Left ventricle myocardium inferior (tissue), 1 donor: ENCODE measurements at regions not wholly inside any gene's neighbourhood (a gene's known extent, or its start where the extent isn't known, plus 50 kb on each side); places are given as distances from the start of the nearest gene placed in this dataset. TPM values are rescaled to one million over a fixed set of nuclear protein-coding genes. Genes with fewer than 3 reads are reported as not detected.

ENCODE experiments used
- DNase-seq: peaks from one replicate; pipeline ENCODE4 v3.0.0-alpha.2; 2020
- H3K27ac ChIP-seq: fragments of 200-600 bp; replicated peaks from 2 replicates; pipeline ENCODE4 v1.8.0; 2021
- H3K27me3 ChIP-seq: fragments of 200-600 bp; 2 replicates; pipeline ENCODE4 v1.8.0; 2021; ENCODE audit warnings: low read depth
- H3K36me3 ChIP-seq: fragments of 200-600 bp; 2 replicates; pipeline ENCODE4 v1.8.0; 2021
- H3K4me1 ChIP-seq: fragments of 200-600 bp; 2 replicates; pipeline ENCODE4 v1.8.0; 2021
- H3K4me3 ChIP-seq: fragments of 200-600 bp; 2 replicates; pipeline ENCODE4 v1.8.0; 2021; ENCODE audit warnings: mild to moderate bottlenecking, moderate library complexity
- H3K9me3 ChIP-seq: fragments of 200-600 bp; replicated peaks from 2 replicates; pipeline ENCODE4 v1.8.0; 2021
- intact Hi-C: fragments of 100-400 bp; cut with micrococcal nuclease; formaldehyde crosslinking; loops from one replicate; pipeline ENCODE4 v1.11.0; 2022
- microRNA-seq: library from miRNA; unstranded; fragments of <30 nt; microRNA quantifications from one replicate; pipeline ENCODE4 v1.2.0, GENCODE V29; 2020
- TF ChIP-seq, protein P1 (sequence below): fragments of 200-600 bp; IDR thresholded peaks from 2 replicates; pipeline ENCODE4 v1.8.0; 2021; ENCODE audit warnings: antibody characterized with exemption, mild to moderate bottlenecking, borderline replicate concordance
- donor health status: DM: no; HTN: yes; CAD: no; lungs with severe emphysema.

DNA sequence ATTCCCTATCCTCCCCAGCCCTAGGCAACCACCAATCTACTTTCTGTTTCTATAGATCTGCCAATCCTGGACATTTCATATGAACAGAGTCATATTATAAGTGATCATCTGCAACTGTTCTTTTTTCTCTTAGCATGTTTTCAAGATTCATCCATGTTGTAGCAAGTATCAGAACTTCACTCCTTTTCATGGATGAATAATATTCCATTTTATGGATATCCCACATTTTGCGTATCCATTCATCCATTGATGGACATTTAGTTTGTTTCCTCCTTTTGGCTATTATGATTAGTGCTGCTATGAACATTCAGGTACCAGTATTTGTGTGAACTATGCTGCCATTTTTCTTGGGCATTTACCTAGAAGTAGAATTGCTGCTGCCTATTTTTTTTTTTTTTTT, 51.3 kb upstream of the HAND1 start:
- intact Hi-C loops: no loop called here

DNA sequence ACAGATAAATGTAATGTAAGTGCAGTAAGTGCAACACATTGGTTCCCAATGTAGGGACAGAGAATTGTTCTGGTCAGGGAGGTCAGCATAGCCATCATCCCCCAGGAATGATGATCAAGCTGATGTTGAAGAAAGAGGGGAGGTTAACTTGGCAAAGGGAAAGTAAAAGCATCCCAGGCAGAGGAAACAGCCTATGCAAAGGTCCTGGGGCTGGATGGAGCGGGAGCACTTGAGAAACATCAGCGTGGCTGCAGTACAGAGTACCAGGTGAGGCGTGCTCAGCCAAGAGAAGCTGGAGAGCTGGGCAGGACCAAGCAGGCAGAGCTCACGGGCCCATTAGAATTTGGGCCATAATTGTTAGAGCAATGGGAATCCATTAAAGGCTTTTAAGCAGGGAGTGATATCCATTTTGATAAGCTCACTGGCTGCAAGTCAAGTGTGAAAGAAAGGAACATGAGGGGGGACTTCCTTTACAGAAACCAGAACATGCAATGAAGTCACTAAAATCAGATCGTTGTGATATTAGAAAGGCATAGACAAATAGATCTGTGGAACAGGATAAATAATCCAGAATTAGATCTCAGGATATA, 50.1 kb upstream of the HAND1 start:
- intact Hi-C loops: no loop called here

More for the DNA sequence above, 51.3 kb upstream of the HAND1 start:
- H3K27ac ChIP-seq: no peak overlapping the region
- DNase-seq: no peak
- H3K9me3 ChIP-seq: no peaks in the 10 kb centered on the region
- peaks cover 26% of the 10 kb centered on the region for H3K27me3 ChIP-seq
- TF ChIP-seq, protein P1, sequence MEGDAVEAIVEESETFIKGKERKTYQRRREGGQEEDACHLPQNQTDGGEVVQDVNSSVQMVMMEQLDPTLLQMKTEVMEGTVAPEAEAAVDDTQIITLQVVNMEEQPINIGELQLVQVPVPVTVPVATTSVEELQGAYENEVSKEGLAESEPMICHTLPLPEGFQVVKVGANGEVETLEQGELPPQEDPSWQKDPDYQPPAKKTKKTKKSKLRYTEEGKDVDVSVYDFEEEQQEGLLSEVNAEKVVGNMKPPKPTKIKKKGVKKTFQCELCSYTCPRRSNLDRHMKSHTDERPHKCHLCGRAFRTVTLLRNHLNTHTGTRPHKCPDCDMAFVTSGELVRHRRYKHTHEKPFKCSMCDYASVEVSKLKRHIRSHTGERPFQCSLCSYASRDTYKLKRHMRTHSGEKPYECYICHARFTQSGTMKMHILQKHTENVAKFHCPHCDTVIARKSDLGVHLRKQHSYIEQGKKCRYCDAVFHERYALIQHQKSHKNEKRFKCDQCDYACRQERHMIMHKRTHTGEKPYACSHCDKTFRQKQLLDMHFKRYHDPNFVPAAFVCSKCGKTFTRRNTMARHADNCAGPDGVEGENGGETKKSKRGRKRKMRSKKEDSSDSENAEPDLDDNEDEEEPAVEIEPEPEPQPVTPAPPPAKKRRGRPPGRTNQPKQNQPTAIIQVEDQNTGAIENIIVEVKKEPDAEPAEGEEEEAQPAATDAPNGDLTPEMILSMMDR: no peak
- H3K36me3 ChIP-seq: no peaks in the 10 kb centered on the region
- no peaks in the 10 kb centered on the region for H3K4me1 ChIP-seq
- no peak overlapping the region for H3K4me3 ChIP-seq

More for the DNA sequence above, 50.1 kb upstream of the HAND1 start:
- DNase-seq: no peak
- no peaks in the 10 kb centered on the region for H3K9me3 ChIP-seq
- H3K4me3 ChIP-seq: no peak overlapping the region
- peaks cover 22% of the 10 kb centered on the region for H3K27me3 ChIP-seq
- no peaks in the 10 kb centered on the region for H3K36me3 ChIP-seq
- TF ChIP-seq, protein P1: no peak
- no peak overlapping the region for H3K27ac ChIP-seq
- H3K4me1 ChIP-seq: peaks cover 11% of the 10 kb centered on the region

Small RNA genes in the stretch of these regions (microRNA-seq; reads per million reads assigned to microRNA genes)
- not detected for gene MIR1303
- gene MIR3141: not detected
